ENCODE measurements at regions not wholly inside any gene's neighbourhood (a gene's known extent, or its start where the extent isn't known, plus 50 kb on each side); places are given as distances from the start of the nearest gene placed in this dataset.
A peak's percentile ranks its signal among the peaks of the same experiment; 100 is the strongest.
"Not testable (repeated sequence)": the region's sequence is repeated elsewhere in the genome, so short reads cannot be mapped to it uniquely, and the experiment has no call there.

DNA sequence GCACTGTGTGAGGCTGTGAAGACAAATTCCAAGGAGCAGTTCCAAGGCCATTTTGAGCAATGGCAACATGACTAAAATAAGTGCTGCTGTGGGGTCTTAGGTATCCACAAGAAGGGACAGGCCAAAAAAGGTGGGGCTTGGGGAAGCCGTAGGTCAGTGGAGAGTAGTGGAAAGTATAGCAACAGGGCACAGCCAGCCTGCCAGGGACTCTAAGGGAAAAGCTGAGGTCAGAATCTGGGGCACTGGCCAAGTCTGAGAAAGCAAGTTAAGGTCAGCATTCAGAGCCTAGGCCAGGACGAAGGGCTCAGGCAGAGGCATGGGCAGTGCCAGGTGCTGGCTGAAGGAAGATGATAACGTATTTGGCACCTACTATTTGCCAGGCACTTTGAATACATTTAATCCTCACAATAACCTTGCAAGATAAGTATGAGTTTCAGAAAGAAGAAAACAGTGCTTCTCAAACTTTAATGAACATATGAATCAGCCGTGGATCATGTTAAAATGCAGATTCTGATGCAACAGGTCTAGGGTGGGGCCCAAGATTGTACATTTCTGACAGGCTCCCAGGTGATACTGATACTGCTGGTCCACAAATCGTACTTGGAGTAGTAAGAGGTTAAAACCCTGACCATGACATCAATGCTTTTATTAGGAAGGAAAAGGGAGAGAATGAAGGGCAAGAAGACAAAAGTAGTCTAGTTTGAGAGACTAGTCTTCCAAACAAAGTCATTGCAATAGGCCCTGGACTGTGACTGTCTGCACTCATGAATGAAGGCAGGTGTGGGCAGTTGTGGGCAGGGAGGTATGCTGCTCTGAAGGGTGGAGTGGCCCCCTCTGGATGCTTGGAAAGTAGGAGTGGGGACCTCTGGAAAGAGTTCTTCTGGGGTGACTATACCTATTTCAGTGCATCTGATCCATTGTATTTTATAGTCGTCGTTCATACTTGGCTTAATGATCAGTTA, 106.3 kb upstream of the ANKRD28 start:
- no peak for DNase-seq (ENCODE audit: low spot score)

DNA sequence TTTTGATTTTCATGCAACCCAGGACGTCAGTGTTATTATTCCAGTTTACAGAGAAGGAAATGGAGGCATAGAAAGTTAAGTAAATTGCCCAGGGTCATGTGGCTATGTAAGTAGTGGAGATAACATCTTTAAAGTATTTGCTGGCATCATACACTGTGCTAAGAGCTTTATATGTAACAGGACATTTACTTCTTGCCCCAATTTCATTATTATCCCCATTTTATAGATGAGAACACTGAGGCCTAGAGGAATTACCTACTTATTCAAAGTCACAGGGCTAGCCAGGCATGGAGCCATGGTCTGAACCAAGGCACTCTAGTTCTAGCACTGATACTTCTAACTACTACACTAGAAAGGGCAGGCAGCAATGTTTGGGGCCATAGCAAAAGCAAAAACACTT, 107.3 kb upstream of the ANKRD28 start:
- no peak for DNase-seq (ENCODE audit: low spot score)

DNA sequence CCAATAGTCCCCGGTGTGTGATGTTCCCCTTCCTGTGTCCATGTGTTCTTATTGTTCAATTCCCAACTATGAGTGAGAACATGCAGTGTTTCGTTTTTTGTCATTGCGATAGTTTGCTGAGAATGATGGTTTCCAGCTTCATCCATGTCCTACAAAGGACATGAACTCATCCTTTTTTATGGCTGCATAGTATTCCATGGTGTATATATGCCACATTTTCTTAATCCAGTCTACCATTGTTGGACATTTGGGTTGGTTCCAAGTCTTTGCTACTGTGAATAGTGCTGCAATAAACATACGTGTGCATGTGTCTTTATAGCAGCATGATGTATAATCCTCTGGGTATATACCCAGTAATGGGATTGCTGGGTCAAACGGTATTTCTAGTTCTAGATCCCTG, 109.6 kb upstream of the ANKRD28 start:
- DNase-seq (ENCODE audit: low spot score): not testable (repeated sequence)

DNA sequence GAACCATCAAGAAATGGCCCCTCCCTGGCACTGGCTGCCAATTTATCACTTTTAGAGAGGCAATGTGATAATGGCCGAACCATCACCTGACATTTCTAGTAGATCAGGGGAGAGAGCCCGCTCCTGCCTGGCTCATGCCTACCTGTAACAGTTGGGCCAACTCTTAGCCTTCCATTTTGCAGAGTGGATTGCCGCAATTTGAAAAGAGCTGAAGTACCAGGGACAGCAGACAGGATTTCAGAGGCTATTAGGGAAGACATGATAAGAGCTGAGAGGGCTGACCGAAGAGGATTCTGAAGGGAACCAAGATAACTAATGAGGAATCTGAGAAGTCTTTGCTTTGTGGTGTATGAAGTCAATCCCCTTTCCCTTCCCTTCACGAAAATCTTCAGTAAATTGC, 121.2 kb upstream of the ANKRD28 start:
- no peak for DNase-seq (ENCODE audit: low spot score)

GRCh38 chr3:15919971-15920370, 122.2 kb upstream of the ANKRD28 start:
- DNase-seq (ENCODE audit: low spot score): no peak

GRCh38 chr3:15923640-15924405, 126.0 kb upstream of the ANKRD28 start:
- no peak for DNase-seq (ENCODE audit: low spot score)

- no peak for DNase-seq (ENCODE audit: low spot score)
Measured at GRCh38 chr3:15924914-15925313, 127.1 kb upstream of the ANKRD28 start.

DNA sequence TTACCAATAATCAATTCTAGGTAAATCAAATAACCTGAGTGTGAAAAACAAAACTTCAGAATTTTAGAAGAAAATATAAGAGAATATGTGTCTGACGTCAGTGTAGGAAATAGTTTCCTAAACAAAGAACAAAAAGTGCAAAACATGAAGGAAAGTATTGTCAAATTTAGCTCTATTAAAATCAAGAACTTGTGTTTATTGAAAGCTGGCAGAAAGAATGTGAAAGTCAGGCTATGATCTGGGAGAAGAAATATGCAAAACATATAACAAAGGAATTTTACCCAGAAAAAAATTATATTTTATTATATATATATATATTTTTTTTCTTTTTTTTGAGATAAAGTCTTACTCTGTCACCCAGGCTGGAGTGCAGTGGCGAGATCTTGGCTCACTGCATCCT, 129.1 kb upstream of the ANKRD28 start:
- no peak for DNase-seq (ENCODE audit: low spot score)

- DNase-seq (ENCODE audit: low spot score): no peak
Measured at GRCh38 chr3:15927969-15928368, 130.2 kb upstream of the ANKRD28 start.

GRCh38 chr3:15929944-15930571, 132.3 kb upstream of the ANKRD28 start:
- DNase-seq (ENCODE audit: low spot score): no peak

- DNase-seq (ENCODE audit: low spot score): peak; percentile 23
Measured at GRCh38 chr3:15932348-15933300, 134.8 kb upstream of the ANKRD28 start.

GRCh38 chr3:15933439-15934139, 135.8 kb upstream of the ANKRD28 start:
- DNase-seq (ENCODE audit: low spot score): peak; percentile 78

DNA sequence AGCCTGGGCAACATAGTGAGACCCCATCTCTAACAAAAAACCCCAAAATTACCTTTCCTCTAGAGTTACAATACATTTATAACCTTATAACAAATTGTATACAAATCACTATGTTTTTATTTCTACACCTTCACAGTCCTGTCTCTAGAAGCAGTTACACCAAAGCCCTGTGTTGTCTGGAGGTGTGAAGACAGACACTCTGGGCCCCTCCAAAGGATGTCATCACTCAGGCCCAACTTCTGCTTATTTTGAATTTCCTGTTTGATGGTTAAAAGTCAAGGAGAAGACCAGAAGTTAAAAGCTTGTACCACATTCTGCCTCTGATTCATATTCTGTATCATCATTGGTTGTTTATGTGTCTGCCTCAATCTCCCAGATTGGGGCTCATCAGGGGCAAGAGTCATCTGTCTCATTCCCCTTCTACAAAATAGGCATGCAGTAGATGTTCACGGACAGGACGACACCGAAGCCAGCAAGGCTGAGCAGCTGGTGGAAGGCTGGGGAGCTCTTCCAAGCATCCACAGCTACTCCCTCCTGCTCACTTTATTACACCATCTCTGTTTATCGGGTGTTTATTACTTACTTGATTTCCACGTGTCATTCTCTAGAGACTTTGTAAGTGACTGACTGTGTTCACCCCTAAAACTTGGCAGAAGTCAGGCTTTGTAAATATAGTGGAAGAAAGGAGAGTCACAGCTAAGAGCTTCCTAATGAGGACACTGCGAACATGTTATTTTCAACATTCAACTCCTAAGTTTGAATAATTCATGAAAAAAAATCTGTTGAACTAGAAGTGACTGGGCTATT, 136.8 kb upstream of the ANKRD28 start:
- no peak for DNase-seq (ENCODE audit: low spot score)

- no peak for DNase-seq (ENCODE audit: low spot score)
Measured at GRCh38 chr3:15936312-15936711, 138.5 kb upstream of the ANKRD28 start.

DNA sequence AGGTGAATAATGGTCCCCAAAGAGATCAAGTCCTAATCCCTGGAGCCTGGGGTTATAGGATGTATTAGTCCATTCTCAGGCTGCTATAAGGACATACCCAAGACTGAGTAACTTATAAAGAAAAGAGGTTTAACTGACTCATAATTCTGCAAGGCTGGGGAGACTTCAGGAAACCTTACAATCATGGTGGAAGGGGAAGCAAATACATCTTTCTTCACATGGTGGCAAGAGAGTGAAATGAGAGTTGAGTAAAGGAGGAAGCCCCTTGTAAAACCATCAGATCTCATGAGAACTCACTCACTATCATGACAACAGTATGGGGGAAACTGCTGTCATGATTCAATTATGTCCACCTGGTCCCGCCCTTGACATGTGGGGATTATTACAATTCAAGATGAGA, 142.9 kb upstream of the ANKRD28 start:
- no peak for DNase-seq (ENCODE audit: low spot score)

- not testable (repeated sequence) for DNase-seq (ENCODE audit: low spot score)
Measured at GRCh38 chr3:15941457-15941856, 143.7 kb upstream of the ANKRD28 start.

DNA sequence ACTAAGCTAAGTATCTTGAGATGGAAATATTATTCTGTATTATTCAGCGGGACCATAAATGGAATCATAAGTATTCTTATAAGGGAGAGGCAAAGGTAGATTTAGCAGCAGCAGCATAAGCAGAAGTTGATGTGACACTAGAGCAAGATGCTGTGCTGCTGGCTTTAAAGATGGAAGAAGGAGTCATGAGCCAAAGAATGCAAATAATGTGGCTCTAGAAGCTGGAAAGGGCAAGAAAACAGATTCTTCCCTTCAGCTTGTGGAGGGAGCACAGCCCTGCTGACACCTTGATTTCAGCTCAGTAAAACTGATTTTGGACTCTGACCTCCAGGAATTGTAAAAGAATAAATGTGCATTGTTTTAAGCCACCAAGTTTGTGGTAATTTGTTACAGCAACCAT, 144.2 kb upstream of the ANKRD28 start:
- DNase-seq (ENCODE audit: low spot score): no peak

DNA sequence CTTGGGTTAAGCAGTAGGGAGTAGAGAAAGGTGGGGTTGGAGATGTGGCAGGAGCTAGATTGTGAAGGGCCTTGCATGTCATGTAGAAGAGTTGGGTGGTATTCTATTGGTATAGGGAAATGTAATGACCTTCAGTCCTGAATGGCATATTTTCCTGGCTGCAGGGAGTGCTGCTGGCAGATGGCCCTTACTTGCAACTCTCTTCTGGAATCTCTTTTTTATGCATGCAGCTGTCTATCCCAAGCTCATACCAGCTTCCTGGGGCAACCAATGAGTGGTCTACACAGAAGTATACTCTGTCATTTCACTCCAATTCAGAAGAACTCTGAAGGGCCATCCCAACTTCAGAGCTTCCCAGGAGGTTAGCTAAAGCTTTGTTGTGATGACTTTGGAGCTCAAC, 144.7 kb upstream of the ANKRD28 start:
- DNase-seq (ENCODE audit: low spot score): no peak

DNA sequence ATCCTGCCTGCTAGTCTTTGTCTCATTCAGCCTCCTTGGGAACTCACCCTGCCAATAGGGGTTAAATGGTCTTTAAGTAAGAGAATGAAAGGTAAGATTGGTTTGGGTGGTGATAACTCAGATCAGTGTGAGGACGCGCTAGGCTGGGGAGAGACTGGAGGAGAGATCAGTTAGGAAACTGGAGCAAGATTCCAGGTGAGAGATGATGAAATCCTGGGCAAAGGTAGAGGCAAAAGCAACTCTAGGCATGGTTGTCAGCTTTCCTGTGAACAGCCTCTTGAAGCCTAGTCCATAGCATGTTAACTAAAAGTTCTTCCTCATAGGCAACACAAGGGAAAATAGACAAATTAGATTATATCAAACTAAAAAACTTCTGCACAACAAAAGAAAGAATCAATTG, 145.2 kb upstream of the ANKRD28 start:
- DNase-seq (ENCODE audit: low spot score): no peak

GRCh38 chr3:15948388-15948787, 150.6 kb upstream of the ANKRD28 start:
- DNase-seq (ENCODE audit: low spot score): no peak

Data from cerebellar cortex (tissue), 1 donor.